ENCODE measurements at regions not wholly inside any gene's neighbourhood (a gene's known extent, or its start where the extent isn't known, plus 50 kb on each side); places are given as distances from the start of the nearest gene placed in this dataset. TPM values are rescaled to one million over a fixed set of nuclear protein-coding genes. Genes with fewer than 3 reads are reported as not detected.

- no peaks in the 10 kb centered on the region for H3K9me3 ChIP-seq (replicated peaks; ENCODE audit: low read length)
- no peaks in the 10 kb centered on the region for H3K27me3 ChIP-seq (ENCODE audit: control insufficient read depth, insufficient read depth, low read length)
- H3K4me3 ChIP-seq (ENCODE audit: low read length), result no peak overlapping the region
- H3K4me2 ChIP-seq (ENCODE audit: low read length), result no peak overlapping the region
- H3K4me1 ChIP-seq (ENCODE audit: control insufficient read depth, insufficient read depth, low read length), result peaks cover 5% of the 10 kb centered on the region
- no peaks in the 10 kb centered on the region for H3K36me3 ChIP-seq (ENCODE audit: insufficient read depth, low read length)
- H3K9ac ChIP-seq (ENCODE audit: low read depth, low read length), result no peak overlapping the region
These were observed 85.3 kb downstream of the NOC3L start for GRCh38 chr10:94277450-94277849.

- H3K9ac ChIP-seq (ENCODE audit: low read depth, low read length), result no peak overlapping the region
- no peaks in the 10 kb centered on the region for H3K27me3 ChIP-seq (ENCODE audit: control insufficient read depth, insufficient read depth, low read length)
- no peak overlapping the region for H3K4me2 ChIP-seq (ENCODE audit: low read length)
- H3K36me3 ChIP-seq (ENCODE audit: insufficient read depth, low read length), result no peaks in the 10 kb centered on the region
- peaks cover 9% of the 10 kb centered on the region for H3K4me1 ChIP-seq (ENCODE audit: control insufficient read depth, insufficient read depth, low read length)
- no peaks in the 10 kb centered on the region for H3K9me3 ChIP-seq (replicated peaks; ENCODE audit: low read length)
- H3K4me3 ChIP-seq (ENCODE audit: low read length), result no peak overlapping the region
These were observed 82.7 kb downstream of the NOC3L start for GRCh38 chr10:94279835-94280709.

- no peaks in the 10 kb centered on the region for H3K9me3 ChIP-seq (replicated peaks; ENCODE audit: low read length)
- peaks cover 12% of the 10 kb centered on the region for H3K4me1 ChIP-seq (ENCODE audit: control insufficient read depth, insufficient read depth, low read length)
- no peak overlapping the region for H3K9ac ChIP-seq (ENCODE audit: low read depth, low read length)
- H3K27me3 ChIP-seq (ENCODE audit: control insufficient read depth, insufficient read depth, low read length), result no peaks in the 10 kb centered on the region
- H3K36me3 ChIP-seq (ENCODE audit: insufficient read depth, low read length), result no peaks in the 10 kb centered on the region
- no peak overlapping the region for H3K4me3 ChIP-seq (ENCODE audit: low read length)
- no peak overlapping the region for H3K4me2 ChIP-seq (ENCODE audit: low read length)
These were observed 81.1 kb downstream of the NOC3L start for GRCh38 chr10:94281654-94282053.

GRCh38 chr10:94282369-94282768, 80.4 kb downstream of the NOC3L start:
- peaks cover 18% of the 10 kb centered on the region for H3K4me1 ChIP-seq (ENCODE audit: control insufficient read depth, insufficient read depth, low read length)
- no peak overlapping the region for H3K4me3 ChIP-seq (ENCODE audit: low read length)
- no peak overlapping the region for H3K9ac ChIP-seq (ENCODE audit: low read depth, low read length)
- H3K9me3 ChIP-seq (replicated peaks; ENCODE audit: low read length), result no peaks in the 10 kb centered on the region
- H3K36me3 ChIP-seq (ENCODE audit: insufficient read depth, low read length), result no peaks in the 10 kb centered on the region
- no peaks in the 10 kb centered on the region for H3K27me3 ChIP-seq (ENCODE audit: control insufficient read depth, insufficient read depth, low read length)
- H3K4me2 ChIP-seq (ENCODE audit: low read length), result no peak overlapping the region

Small RNA genes lying in the stretch of these regions (small RNA-seq; reads per million reads assigned to genes)
- not detected for gene RNU6-657P

Data from skeletal muscle satellite cell (primary cell).